Suprapubic skin (tissue), 4 donors: ENCODE measurements at regions not wholly inside any gene's neighbourhood (a gene's known extent, or its start where the extent isn't known, plus 50 kb on each side); places are given as distances from the start of the nearest gene placed in this dataset.
A peak's percentile ranks its signal among the peaks of the same experiment; 100 is the strongest.

Source experiments
- DNase-seq, 2 donors: peaks; one replicate each; pipeline ENCODE4 v3.0.0-alpha.2; 2019; ENCODE audit warnings: low spot score in 2 of 2
- H3K27ac ChIP-seq: fragments of 200-600 bp; sonication (generic); one replicate; pipeline ENCODE4 v1.5.1; 2019
- H3K27me3 ChIP-seq: fragments of 200-600 bp; sonication (generic); one replicate; pipeline ENCODE4 v1.5.1; 2019
- H3K36me3 ChIP-seq: fragments of 200-600 bp; sonication (generic); one replicate; pipeline ENCODE4 v1.5.1; 2019
- H3K4me1 ChIP-seq: fragments of 200-600 bp; sonication (generic); one replicate; pipeline ENCODE4 v1.5.1; 2019
- H3K4me3 ChIP-seq: fragments of 200-600 bp; sonication (generic); one replicate; pipeline ENCODE4 v1.5.1; 2019; ENCODE audit warnings: mild to moderate bottlenecking
- H3K9me3 ChIP-seq: fragments of 200-600 bp; sonication (generic); one replicate; pipeline ENCODE4 v1.5.1; 2019
- EP300 ChIP-seq: sonication (generic); formaldehyde crosslinking; IDR thresholded peaks from one replicate; pipeline ENCODE4 v1.6.1; 2017; ENCODE audit warnings: antibody characterized with exemption
- POLR2A ChIP-seq, 2 donors: fragments of 450-650 bp; IDR thresholded peaks; one replicate each; pipeline ENCODE4 v1.6.1; 2017; ENCODE audit warnings: antibody characterized with exemption in 2 of 2, mild to moderate bottlenecking in 2 of 2, moderate library complexity in 2 of 2
- POLR2AphosphoS5 ChIP-seq, 3 donors: sonication (generic); formaldehyde crosslinking; IDR thresholded peaks; one replicate each; pipeline ENCODE4 v1.6.1; 2017; ENCODE audit warnings: antibody characterized with exemption in 3 of 3
- WGBS: methylation state at CpG from one replicate; pipeline ENCODE4 v1.1.5; 2018; 5-methylcytosine and 5-hydroxymethylcytosine counted together
- TF ChIP-seq, protein P1 (sequence below), 2 donors: fragments of 200-600 bp in 1 of 2; fragments of 450-650 bp in 1 of 2; sonication (generic) in 1 of 2; IDR thresholded peaks; one replicate each; pipeline ENCODE4 v1.5.1; 2016 to 2019; ENCODE audit warnings: antibody characterized with exemption in 2 of 2, mild to moderate bottlenecking in 1 of 2, moderate library complexity in 1 of 2

DNA sequence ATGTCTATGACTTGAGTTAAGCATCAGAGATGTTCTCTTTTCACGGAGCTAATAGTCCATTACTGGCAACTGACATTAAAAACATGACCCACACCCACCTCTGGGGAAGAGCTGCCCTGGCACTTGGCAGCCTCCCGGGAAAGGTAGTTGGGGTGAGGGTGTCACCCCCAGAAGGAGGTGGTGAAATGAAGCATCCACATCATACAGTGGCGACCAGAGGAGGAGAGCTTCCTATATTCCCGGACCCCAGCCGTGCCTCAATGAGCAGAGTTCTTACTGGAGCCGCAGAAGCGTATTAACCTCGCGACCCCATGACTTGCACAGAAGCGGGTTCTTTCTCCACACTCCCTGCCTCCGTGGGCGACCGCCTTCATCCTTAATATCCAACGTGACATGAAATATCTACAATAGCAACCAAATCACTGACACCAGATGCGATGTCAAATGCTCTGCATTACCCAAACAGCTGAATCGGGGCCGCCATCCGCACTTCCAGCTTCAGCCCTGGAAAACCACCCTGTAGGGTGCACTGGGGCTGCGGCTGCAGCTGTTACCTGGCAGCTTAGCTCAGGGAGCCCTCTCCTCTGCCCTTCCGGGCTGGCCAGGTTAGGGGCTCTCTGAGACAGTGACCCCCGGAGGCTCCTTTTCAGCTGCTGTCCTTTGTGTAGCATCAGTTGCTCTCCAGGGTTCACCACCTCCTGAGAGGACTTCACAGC lies 103.1 kb upstream of the PARD3 start:
- H3K4me1 ChIP-seq: no peaks in the 10 kb centered on the region
- H3K4me3 ChIP-seq: no peak overlapping the region
- TF ChIP-seq POLR2A (IDR thresholded peaks at IDR 0.05) (no peak), POLR2AphosphoS5 (IDR thresholded peaks at IDR 0.05) (no peak), EP300 (no peak)
- TF ChIP-seq, protein P1, sequence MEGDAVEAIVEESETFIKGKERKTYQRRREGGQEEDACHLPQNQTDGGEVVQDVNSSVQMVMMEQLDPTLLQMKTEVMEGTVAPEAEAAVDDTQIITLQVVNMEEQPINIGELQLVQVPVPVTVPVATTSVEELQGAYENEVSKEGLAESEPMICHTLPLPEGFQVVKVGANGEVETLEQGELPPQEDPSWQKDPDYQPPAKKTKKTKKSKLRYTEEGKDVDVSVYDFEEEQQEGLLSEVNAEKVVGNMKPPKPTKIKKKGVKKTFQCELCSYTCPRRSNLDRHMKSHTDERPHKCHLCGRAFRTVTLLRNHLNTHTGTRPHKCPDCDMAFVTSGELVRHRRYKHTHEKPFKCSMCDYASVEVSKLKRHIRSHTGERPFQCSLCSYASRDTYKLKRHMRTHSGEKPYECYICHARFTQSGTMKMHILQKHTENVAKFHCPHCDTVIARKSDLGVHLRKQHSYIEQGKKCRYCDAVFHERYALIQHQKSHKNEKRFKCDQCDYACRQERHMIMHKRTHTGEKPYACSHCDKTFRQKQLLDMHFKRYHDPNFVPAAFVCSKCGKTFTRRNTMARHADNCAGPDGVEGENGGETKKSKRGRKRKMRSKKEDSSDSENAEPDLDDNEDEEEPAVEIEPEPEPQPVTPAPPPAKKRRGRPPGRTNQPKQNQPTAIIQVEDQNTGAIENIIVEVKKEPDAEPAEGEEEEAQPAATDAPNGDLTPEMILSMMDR (IDR thresholded peaks at IDR 0.05): no peak
- H3K36me3 ChIP-seq: no peaks in the 10 kb centered on the region
- H3K27me3 ChIP-seq: no peaks in the 10 kb centered on the region
- 87% methylated on average over 20 of the region's 21 CpGs for WGBS
- no peaks in the 10 kb centered on the region for H3K9me3 ChIP-seq
- H3K27ac ChIP-seq: no peak overlapping the region
- DNase-seq: no peak

DNA sequence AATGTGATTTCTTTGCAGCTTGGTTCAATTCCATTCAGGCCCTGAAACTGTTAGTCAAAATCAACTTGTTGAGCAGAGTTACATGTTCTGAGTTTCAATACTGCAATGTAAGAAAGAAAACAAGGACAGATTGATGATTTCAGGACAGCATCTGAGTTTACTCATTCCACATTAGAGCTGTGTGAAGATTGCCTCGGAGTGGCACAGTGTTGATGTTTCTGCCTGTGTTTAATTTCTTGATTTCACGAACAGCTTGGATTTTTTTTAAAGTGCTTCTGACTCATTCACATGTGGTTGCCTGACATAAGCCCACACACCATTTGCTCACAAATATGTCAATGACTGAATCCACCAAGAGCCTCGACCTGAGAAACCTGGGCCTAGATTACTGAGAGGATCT lies 101.2 kb upstream of the PARD3 start:
- Histone ChIP-seq H3K9me3 (no peaks in the 10 kb centered on the region), H3K36me3 (no peaks in the 10 kb centered on the region), H3K27me3 (no peaks in the 10 kb centered on the region), H3K27ac (no peak overlapping the region), H3K4me1 (no peaks in the 10 kb centered on the region), H3K4me3 (no peak overlapping the region)
- WGBS: 22% methylated on average over 3 of the region's 3 CpGs
- peak in 1 of 2 donors; percentile 13 for DNase-seq
- no peak for TF ChIP-seq POLR2AphosphoS5 (IDR thresholded peaks at IDR 0.05)
- no peak for TF ChIP-seq POLR2A (IDR thresholded peaks at IDR 0.05)
- TF ChIP-seq, protein P1 (IDR thresholded peaks at IDR 0.05): no peak
- TF ChIP-seq EP300: no peak

DNA sequence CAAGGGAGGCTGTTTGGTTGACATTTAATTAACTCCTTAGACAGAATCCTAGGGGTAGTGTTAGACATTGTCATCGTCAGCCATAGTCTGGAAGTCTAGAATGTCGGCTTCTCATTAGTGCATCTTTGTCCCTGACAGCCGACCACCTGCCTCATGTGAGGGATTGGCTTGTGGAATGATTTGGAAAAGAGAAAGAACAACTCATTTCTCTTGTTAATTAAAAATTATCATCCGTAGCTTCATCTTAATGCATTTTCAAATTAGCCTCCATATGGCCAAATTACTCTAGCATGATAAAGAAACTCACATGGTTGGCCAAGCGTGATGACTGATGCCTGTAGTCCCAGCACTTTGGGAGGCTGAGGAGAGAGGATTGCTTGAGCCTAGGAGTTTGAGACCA lies 97.7 kb upstream of the PARD3 start:
- TF ChIP-seq, protein P1 (IDR thresholded peaks at IDR 0.05): no peak
- TF ChIP-seq POLR2AphosphoS5 (IDR thresholded peaks at IDR 0.05): no peak
- no peak for TF ChIP-seq POLR2A (IDR thresholded peaks at IDR 0.05)
- TF ChIP-seq EP300: no peak
- Histone ChIP-seq H3K4me1 (peaks cover 11% of the 10 kb centered on the region), H3K27me3 (no peaks in the 10 kb centered on the region), H3K36me3 (no peaks in the 10 kb centered on the region), H3K4me3 (no peak overlapping the region), H3K27ac (no peak overlapping the region), H3K9me3 (no peaks in the 10 kb centered on the region)
- no peak for DNase-seq
- WGBS: 96% methylated on average over 5 of the region's 5 CpGs

DNA sequence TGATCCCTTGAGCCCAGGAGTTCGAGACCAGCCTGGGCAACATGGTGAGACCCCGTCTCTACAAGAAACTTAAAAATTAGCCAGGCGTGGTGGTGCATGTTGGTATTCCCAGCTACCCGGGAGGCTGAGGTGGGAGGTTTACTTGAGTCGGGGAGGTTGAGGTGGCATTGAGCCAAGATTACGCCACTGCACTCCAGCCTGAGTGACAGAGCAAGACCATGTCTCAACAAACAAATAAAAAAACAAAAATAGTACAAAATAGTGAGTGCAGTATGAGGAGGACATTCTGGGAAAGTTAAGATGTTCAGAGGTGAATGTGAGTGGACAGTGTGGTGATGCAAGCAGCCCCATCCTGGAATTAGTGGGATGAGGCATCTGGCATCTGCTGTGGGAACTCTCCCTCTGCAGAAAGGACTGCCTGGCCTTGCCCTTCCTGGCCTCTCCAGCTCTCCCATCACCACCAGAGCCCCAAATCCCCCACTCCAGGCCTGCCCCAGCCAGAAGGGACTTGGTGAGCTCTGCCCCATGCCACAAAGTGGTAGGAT lies 96.6 kb upstream of the PARD3 start:
- no peaks in the 10 kb centered on the region for H3K9me3 ChIP-seq
- H3K36me3 ChIP-seq: no peaks in the 10 kb centered on the region
- peak in 1 of 2 donors; percentile 28 for DNase-seq
- 91% methylated on average over 6 of the region's 6 CpGs for WGBS
- H3K4me3 ChIP-seq: no peak overlapping the region
- H3K4me1 ChIP-seq: peaks cover 11% of the 10 kb centered on the region
- H3K27ac ChIP-seq: no peak overlapping the region
- no peaks in the 10 kb centered on the region for H3K27me3 ChIP-seq
- TF ChIP-seq, protein P1 (IDR thresholded peaks at IDR 0.05): no peak
- no peak for TF ChIP-seq POLR2AphosphoS5 (IDR thresholded peaks at IDR 0.05)
- no peak for TF ChIP-seq POLR2A (IDR thresholded peaks at IDR 0.05)
- no peak for TF ChIP-seq EP300

DNA sequence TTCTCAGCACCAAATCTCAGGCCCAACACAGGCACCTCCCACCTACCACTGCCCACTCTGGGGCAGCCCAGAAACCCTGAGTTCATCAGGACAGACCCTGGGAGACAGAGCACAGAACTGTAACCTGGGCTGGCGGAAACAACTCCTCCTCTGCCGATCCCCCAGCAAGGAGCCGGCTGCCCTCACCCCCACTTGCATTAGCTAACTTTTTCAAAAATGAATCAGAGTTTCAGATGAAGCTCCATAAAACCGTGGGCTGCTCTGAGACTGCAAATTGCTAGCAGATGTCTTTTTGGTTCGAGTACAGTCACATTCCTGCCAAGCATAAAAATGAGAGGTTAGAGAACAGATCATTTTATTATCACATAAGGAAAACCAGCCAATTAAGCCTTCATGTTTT lies 93.4 kb upstream of the PARD3 start:
- TF ChIP-seq EP300 (no peak), POLR2AphosphoS5 (IDR thresholded peaks at IDR 0.05) (no peak), POLR2A (IDR thresholded peaks at IDR 0.05) (no peak)
- TF ChIP-seq, protein P1 (IDR thresholded peaks at IDR 0.05): no peak
- peaks cover 23% of the 10 kb centered on the region for H3K4me1 ChIP-seq
- H3K4me3 ChIP-seq: no peak overlapping the region
- no peaks in the 10 kb centered on the region for H3K27me3 ChIP-seq
- no peaks in the 10 kb centered on the region for H3K9me3 ChIP-seq
- H3K27ac ChIP-seq: no peak overlapping the region
- no peaks in the 10 kb centered on the region for H3K36me3 ChIP-seq
- 44% methylated on average over 5 of the region's 5 CpGs for WGBS
- no peak for DNase-seq
